Ishikawa (cell line): ENCODE measurements at regions not wholly inside any gene's neighbourhood (a gene's known extent, or its start where the extent isn't known, plus 50 kb on each side); places are given as distances from the start of the nearest gene placed in this dataset.

Source experiments
- CEBPB ChIP-seq: IDR thresholded peaks from 2 replicates; pipeline ENCODE4 v1.6.1; 2012
- CREB1 ChIP-seq: IDR thresholded peaks from 2 replicates; pipeline ENCODE4 v1.6.1; 2012; ENCODE audit warnings: low read depth
- EGR1 ChIP-seq: IDR thresholded peaks from 2 replicates; pipeline ENCODE4 v1.6.1; 2012
- EP300 ChIP-seq: IDR thresholded peaks from 2 replicates; pipeline ENCODE4 v1.6.1; 2012; ENCODE audit warnings: borderline replicate concordance
- FOXM1 ChIP-seq: IDR thresholded peaks from 2 replicates; pipeline ENCODE4 v1.6.1; 2012; ENCODE audit warnings: low read depth, borderline replicate concordance
- NFIC ChIP-seq: IDR thresholded peaks from 2 replicates; pipeline ENCODE4 v1.6.1; 2012
- RAD21 ChIP-seq: IDR thresholded peaks from 2 replicates; pipeline ENCODE4 v1.6.1; 2012; ENCODE audit warnings: low read depth
- TAF1 ChIP-seq: IDR thresholded peaks from 2 replicates; pipeline ENCODE4 v1.6.1; 2012; ENCODE audit warnings: low read depth, mild to moderate bottlenecking
- TCF12 ChIP-seq: IDR thresholded peaks from 2 replicates; pipeline ENCODE4 v1.6.1; 2012; ENCODE audit warnings: low read depth
- TEAD4 ChIP-seq: IDR thresholded peaks from 2 replicates; pipeline ENCODE4 v1.6.1; 2012
- USF1 ChIP-seq: IDR thresholded peaks from 2 replicates; pipeline ENCODE4 v1.6.1; 2012
- YY1 ChIP-seq: IDR thresholded peaks from 2 replicates; pipeline ENCODE4 v1.6.1; 2012; ENCODE audit warnings: low read depth
- ZBTB7A ChIP-seq: IDR thresholded peaks from 2 replicates; pipeline ENCODE4 v1.6.1; 2012; ENCODE audit warnings: low read depth
- TF ChIP-seq, protein P1 (sequence below): IDR thresholded peaks from 2 replicates; pipeline ENCODE4 v1.6.1; 2012
- TF ChIP-seq, protein P2 (sequence below): IDR thresholded peaks from 2 replicates; pipeline ENCODE4 v1.6.1; 2012; ENCODE audit warnings: low read depth, mild to moderate bottlenecking

GRCh38 chr6:140052736-140053729 is 678.6 kb upstream of the CITED2 start:
- TF ChIP-seq RAD21 (peak; percentile 61), YY1 (no peak), USF1 (no peak)

GRCh38 chr6:140051521-140052512 is 677.4 kb upstream of the CITED2 start:
- TF ChIP-seq RAD21 (no peak), TCF12 (no peak), CREB1 (no peak), CEBPB (no peak), FOXM1 (no peak), YY1 (no peak), TEAD4 (no peak), EP300 (no peak), TAF1 (no peak), ZBTB7A (no peak), USF1 (no peak), NFIC (no peak)
- TF ChIP-seq, protein P1, sequence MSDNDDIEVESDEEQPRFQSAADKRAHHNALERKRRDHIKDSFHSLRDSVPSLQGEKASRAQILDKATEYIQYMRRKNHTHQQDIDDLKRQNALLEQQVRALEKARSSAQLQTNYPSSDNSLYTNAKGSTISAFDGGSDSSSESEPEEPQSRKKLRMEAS, result no peak
- TF ChIP-seq, protein P2, sequence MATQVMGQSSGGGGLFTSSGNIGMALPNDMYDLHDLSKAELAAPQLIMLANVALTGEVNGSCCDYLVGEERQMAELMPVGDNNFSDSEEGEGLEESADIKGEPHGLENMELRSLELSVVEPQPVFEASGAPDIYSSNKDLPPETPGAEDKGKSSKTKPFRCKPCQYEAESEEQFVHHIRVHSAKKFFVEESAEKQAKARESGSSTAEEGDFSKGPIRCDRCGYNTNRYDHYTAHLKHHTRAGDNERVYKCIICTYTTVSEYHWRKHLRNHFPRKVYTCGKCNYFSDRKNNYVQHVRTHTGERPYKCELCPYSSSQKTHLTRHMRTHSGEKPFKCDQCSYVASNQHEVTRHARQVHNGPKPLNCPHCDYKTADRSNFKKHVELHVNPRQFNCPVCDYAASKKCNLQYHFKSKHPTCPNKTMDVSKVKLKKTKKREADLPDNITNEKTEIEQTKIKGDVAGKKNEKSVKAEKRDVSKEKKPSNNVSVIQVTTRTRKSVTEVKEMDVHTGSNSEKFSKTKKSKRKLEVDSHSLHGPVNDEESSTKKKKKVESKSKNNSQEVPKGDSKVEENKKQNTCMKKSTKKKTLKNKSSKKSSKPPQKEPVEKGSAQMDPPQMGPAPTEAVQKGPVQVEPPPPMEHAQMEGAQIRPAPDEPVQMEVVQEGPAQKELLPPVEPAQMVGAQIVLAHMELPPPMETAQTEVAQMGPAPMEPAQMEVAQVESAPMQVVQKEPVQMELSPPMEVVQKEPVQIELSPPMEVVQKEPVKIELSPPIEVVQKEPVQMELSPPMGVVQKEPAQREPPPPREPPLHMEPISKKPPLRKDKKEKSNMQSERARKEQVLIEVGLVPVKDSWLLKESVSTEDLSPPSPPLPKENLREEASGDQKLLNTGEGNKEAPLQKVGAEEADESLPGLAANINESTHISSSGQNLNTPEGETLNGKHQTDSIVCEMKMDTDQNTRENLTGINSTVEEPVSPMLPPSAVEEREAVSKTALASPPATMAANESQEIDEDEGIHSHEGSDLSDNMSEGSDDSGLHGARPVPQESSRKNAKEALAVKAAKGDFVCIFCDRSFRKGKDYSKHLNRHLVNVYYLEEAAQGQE, result no peak

- no peak for TF ChIP-seq EGR1
- no peak for TF ChIP-seq TEAD4
- TF ChIP-seq CEBPB, result no peak
- TF ChIP-seq USF1, result no peak
- TF ChIP-seq, protein P2, result no peak
- TF ChIP-seq TCF12, result no peak
- no peak for TF ChIP-seq ZBTB7A
- TF ChIP-seq RAD21, result no peak
- TF ChIP-seq, protein P1, result no peak
- TF ChIP-seq TAF1, result no peak
- no peak for TF ChIP-seq NFIC
- no peak for TF ChIP-seq FOXM1
Measured at GRCh38 chr6:140050101-140050995, 675.9 kb upstream of the CITED2 start.

DNA sequence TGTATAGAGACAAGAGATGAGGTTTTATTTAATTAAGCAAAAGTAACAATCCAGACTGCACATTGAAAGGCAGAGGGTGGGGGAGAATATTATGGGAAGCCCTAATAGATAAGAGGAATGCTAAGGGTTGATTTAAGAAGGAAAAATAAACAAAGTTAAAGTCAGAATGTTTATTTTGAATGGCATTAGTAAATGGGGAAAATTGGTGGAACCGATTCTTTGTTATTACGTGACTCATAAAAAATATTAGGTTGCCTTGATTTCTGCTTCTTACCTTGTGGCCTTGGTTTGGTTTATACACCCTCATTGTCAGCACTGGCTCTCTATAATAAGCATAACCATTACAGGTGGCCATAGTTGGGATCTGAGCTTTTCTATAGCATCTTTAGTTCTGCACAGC is 674.8 kb upstream of the CITED2 start:
- TF ChIP-seq USF1, result no peak
- no peak for TF ChIP-seq YY1
- TF ChIP-seq EP300, result no peak
- TF ChIP-seq, protein P1, result no peak
- TF ChIP-seq NFIC, result no peak
- no peak for TF ChIP-seq EGR1
- no peak for TF ChIP-seq TEAD4
- no peak for TF ChIP-seq TAF1
- no peak for TF ChIP-seq CREB1
- TF ChIP-seq, protein P2, result no peak
- TF ChIP-seq FOXM1, result no peak
- TF ChIP-seq CEBPB, result no peak
- no peak for TF ChIP-seq RAD21
- TF ChIP-seq ZBTB7A, result no peak
- no peak for TF ChIP-seq TCF12
